HFFc6 (cell line): ENCODE measurements at regions not wholly inside any gene's neighbourhood (a gene's known extent, or its start where the extent isn't known, plus 50 kb on each side); places are given as distances from the start of the nearest gene placed in this dataset.

Experiments
- DNase-seq: peaks from one replicate; pipeline ENCODE4 v3.0.0-alpha.2; 2018
- H3K27ac Mint-ChIP-seq: 2 replicates; pipeline ENCODE4 v1.8.0; 2020; ENCODE audit warnings: mild to moderate bottlenecking, mixed read lengths
- H3K27me3 Mint-ChIP-seq: 2 replicates; pipeline ENCODE4 v1.8.0; 2021; ENCODE audit warnings: mild to moderate bottlenecking, moderate library complexity, mixed read lengths; ENCODE audit not compliant: insufficient read depth
- H3K36me3 Mint-ChIP-seq: 2 replicates; pipeline ENCODE4 v1.8.0; 2021; ENCODE audit warnings: low read depth, mixed read lengths
- H3K4me1 Mint-ChIP-seq: 2 replicates; pipeline ENCODE4 v1.8.0; 2020; ENCODE audit warnings: low read depth, mixed read lengths
- H3K4me3 Mint-ChIP-seq: 2 replicates; pipeline ENCODE4 v1.8.0; 2020; ENCODE audit warnings: mild to moderate bottlenecking, moderate library complexity, mixed read lengths
- H3K9me3 Mint-ChIP-seq: 2 replicates; pipeline ENCODE4 v1.8.0; 2020; ENCODE audit warnings: mild to moderate bottlenecking, mixed read lengths
- TF ChIP-seq, protein P1 (sequence below): fragments of 200-600 bp; sonication (generic); IDR thresholded peaks from 2 replicates; pipeline ENCODE4 v1.5.0; 2021; ENCODE audit warnings: antibody characterized with exemption, mild to moderate bottlenecking

DNA sequence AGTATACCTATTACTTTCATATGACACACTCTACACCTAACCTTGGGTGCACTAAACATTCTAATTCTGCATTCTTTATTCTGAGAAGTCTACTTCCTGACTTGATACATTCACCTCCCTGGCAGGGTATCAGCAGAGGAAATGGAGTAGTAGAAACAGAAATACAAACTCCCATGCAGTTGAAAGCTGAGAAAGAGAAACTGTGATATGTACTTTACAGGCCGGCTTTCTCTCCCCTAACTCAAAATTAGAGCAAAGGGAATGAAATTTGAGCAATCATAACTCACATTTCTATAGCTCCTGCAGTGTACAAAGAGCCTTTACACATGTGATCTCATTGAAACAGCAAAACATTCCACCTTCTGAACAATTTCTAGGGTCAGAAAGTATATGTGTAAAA lies 135.5 kb upstream of the COL8A1 start:
- Mint-ChIP-seq H3K9me3 (no peaks in the 10 kb centered on the region), H3K4me3 (no peak overlapping the region), H3K27me3 (no peaks in the 10 kb centered on the region), H3K27ac (peak overlapping the region; percentile 73), H3K36me3 (no peaks in the 10 kb centered on the region), H3K4me1 (peaks cover 62% of the 10 kb centered on the region)
- TF ChIP-seq, protein P1, sequence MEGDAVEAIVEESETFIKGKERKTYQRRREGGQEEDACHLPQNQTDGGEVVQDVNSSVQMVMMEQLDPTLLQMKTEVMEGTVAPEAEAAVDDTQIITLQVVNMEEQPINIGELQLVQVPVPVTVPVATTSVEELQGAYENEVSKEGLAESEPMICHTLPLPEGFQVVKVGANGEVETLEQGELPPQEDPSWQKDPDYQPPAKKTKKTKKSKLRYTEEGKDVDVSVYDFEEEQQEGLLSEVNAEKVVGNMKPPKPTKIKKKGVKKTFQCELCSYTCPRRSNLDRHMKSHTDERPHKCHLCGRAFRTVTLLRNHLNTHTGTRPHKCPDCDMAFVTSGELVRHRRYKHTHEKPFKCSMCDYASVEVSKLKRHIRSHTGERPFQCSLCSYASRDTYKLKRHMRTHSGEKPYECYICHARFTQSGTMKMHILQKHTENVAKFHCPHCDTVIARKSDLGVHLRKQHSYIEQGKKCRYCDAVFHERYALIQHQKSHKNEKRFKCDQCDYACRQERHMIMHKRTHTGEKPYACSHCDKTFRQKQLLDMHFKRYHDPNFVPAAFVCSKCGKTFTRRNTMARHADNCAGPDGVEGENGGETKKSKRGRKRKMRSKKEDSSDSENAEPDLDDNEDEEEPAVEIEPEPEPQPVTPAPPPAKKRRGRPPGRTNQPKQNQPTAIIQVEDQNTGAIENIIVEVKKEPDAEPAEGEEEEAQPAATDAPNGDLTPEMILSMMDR = no peak
- DNase-seq = no peak

DNA sequence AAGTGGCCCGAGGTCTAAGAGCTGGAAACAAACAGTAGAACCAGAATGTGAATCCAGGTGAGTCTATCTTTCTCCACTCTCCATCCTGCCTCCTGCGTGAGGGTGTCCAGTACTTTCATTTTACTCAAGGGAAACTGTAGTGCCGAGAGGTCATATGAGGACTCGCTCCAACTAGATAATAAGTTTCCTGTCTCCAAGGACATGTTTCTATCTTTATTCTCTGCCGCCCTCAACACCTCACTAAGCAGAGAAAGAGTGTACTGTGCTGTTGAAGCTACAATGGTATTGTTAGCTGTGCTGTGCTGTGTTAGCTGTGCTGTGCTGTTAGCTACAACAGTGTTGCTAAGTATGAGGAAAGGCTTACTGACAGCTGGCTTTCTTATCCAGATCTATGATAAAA lies 137.9 kb upstream of the COL8A1 start:
- Mint-ChIP-seq H3K9me3 (no peaks in the 10 kb centered on the region), H3K36me3 (peaks cover 7% of the 10 kb centered on the region; the same call in 1 of the 2 replicates), H3K27ac (no peak overlapping the region), H3K4me1 (peaks cover 53% of the 10 kb centered on the region), H3K4me3 (no peak overlapping the region), H3K27me3 (no peaks in the 10 kb centered on the region)
- TF ChIP-seq, protein P1 = no peak
- DNase-seq = no peak

DNA sequence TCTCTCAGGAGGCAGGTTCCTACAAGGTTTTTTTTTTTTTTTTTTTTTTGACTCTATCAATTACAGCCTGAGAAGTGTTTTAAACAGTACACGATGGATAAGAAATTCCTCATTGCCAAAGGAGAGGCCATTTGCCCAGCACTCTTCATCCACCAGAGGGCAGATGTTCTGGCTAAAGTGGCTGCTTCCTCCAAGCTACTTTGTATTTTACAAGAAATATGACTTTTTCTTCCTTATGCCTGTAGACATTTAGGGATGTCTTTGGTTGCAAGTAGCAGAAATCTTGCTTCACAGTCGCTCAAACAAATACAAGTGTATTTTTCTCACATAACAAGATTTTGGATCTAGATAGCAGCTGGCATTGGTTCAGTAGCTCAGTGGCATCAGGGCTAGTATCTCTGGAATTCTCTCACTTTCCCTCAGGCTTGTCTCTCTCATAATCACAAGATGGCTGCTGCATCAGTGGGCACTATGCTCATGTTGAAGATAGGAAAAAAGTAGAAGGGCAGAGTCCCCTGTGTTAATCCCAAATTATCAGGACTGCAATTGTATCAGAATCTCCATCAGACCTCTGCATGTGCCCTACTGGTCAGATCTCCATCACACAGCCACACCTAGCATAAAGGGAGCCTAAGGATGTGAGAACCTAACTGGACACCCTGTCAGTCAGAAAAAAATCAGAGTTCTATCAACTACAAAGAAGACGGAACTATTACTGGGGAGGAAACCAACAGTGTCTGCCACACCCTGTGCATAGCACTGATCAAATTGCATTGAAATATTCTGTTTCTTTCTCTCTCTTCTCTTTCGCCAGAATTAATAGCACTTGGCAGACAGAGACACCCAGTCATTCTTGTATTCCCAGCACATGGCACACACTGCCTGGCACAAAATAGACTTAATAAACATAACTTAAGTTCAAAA lies 138.9 kb upstream of the COL8A1 start:
- Mint-ChIP-seq H3K36me3 (peaks cover 7% of the 10 kb centered on the region; the same call in 1 of the 2 replicates), H3K27ac (peak overlapping the region; percentile 27), H3K4me1 (peaks cover 47% of the 10 kb centered on the region), H3K9me3 (no peaks in the 10 kb centered on the region), H3K4me3 (no peak overlapping the region), H3K27me3 (no peaks in the 10 kb centered on the region)
- TF ChIP-seq, protein P1 = peak; percentile 90
- DNase-seq = peak; percentile 62

DNA sequence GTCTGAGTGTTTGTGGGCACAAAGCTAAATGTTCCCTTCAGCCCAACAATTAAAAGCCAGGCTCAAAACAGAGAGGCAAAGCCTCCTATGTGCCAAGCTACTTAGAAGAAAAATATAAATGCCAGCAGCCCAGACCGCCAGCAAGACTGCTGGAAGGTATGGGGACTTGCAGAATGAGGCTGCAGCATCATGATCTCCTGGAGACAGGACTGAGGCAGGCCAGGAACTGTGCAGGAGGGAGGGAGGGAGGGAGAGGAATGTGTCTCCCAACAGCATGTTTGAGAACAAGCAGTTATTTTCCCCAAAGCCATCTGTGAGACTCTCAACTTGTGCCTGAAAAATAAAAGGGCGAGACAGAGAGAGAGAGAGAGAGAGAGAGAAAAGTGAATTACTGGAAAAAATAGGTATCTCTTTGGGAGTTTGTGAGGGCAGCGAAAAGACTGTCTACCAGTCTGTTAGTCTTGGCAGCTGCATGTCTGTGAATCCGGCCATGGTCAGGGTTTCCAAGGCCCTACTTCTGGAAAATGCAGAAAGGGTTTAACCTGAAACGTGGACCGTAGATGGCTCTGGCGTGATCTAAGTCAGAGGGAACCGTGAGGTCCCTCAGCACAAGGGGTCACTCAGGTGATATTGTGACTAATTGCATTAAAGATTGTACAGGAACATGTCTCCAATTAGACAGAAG lies 139.7 kb upstream of the COL8A1 start:
- TF ChIP-seq, protein P1 = no peak
- Mint-ChIP-seq H3K9me3 (no peaks in the 10 kb centered on the region), H3K27me3 (no peaks in the 10 kb centered on the region), H3K4me1 (peaks cover 39% of the 10 kb centered on the region), H3K36me3 (peaks cover 11% of the 10 kb centered on the region; the same call in 1 of the 2 replicates), H3K27ac (peak overlapping the region; percentile 27; the same call in 1 of the 2 replicates), H3K4me3 (no peak overlapping the region)
- DNase-seq = no peak

DNA sequence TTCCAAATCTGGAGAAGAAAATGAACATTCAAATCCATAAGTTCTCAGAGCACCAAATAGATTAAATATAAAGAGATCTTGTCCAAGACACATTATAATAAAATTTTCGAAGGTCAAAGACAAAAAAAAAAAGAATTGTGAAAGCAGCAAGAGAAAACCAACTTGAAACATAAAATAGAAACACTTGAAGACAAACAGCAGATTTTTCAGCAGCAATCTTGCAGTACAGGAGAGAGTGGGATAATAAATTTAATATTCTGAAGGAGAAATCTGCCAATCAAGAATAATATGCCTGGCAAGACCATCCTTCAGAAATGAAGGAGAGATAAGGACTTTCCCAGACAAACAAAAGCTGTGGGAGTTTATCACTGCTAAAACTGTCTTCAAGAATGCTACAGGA lies 150.5 kb upstream of the COL8A1 start:
- Mint-ChIP-seq H3K27me3 (no peaks in the 10 kb centered on the region), H3K27ac (no peak overlapping the region), H3K36me3 (peaks cover 24% of the 10 kb centered on the region), H3K4me1 (peaks cover 11% of the 10 kb centered on the region), H3K4me3 (no peak overlapping the region), H3K9me3 (peaks cover 27% of the 10 kb centered on the region)
- TF ChIP-seq, protein P1 = no peak
- no peak for DNase-seq
